Heart right ventricle (tissue), 16 donors: ENCODE measurements at regions not wholly inside any gene's neighbourhood (a gene's known extent, or its start where the extent isn't known, plus 50 kb on each side); places are given as distances from the start of the nearest gene placed in this dataset.
"Not testable (repeated sequence)": the region's sequence is repeated elsewhere in the genome, so short reads cannot be mapped to it uniquely, and the experiment has no call there.

Source experiments
- ATAC-seq, 8 donors: fragments of 200-7000 bp; cut with Tn5 transposase; one replicate each; pipeline ENCODE4 v1.9.1; 2020; ENCODE audit warnings: mild to moderate bottlenecking in 8 of 8, moderate library complexity in 8 of 8, moderate number of reproducible peaks in 1 of 8
- DNase-seq, 2 donors: peaks; one replicate each; pipeline ENCODE4 v3.0.0-alpha.2; 2020
- H3K27ac ChIP-seq, 10 donors: fragments of 200-600 bp; sonication (generic) in 2 of 10; one replicate each; pipeline versions ENCODE4 v1.5.0 to v1.8.0; 2020 to 2022; ENCODE audit warnings: mild to moderate bottlenecking in 3 of 10
- H3K27me3 ChIP-seq, 7 donors: fragments of 200-600 bp; one replicate each; pipeline ENCODE4 v1.8.0; 2021 to 2022; ENCODE audit warnings: mild to moderate bottlenecking in 2 of 7
- H3K36me3 ChIP-seq, 9 donors: fragments of 200-600 bp; sonication (generic) in 1 of 9; one replicate each; pipeline versions ENCODE4 v1.5.0 to v1.8.0; 2020 to 2022; ENCODE audit warnings: mild to moderate bottlenecking in 2 of 9
- H3K4me1 ChIP-seq, 9 donors: fragments of 200-600 bp; sonication (generic) in 1 of 9; one replicate each; pipeline versions ENCODE4 v1.5.0 to v1.8.0; 2020 to 2022; ENCODE audit warnings: mild to moderate bottlenecking in 4 of 9
- H3K4me3 ChIP-seq, 10 donors: fragments of 200-600 bp; sonication (generic) in 2 of 10; one replicate each; pipeline versions ENCODE4 v1.5.0 to v1.8.0; 2020 to 2022; ENCODE audit warnings: mild to moderate bottlenecking in 7 of 10, moderate library complexity in 2 of 10
- H3K9me3 ChIP-seq, 11 donors: fragments of 200-600 bp in 10 of 11; sonication (generic) in 2 of 11; one replicate each; pipeline versions ENCODE4 v1.5.0 to v1.8.0; 2013 to 2022; ENCODE audit warnings: mild to moderate bottlenecking in 2 of 11, control low read depth in 1 of 11, moderate library complexity in 1 of 11
- WGBS, 2 donors: extraction: QIAGEN DNeasy Blood & Tissue Kit; methylation state at CpG; one replicate each; pipeline ENCODE4 v1.1.7; 2013; ENCODE audit warnings: inconsistent platforms in 1 of 2; 5-methylcytosine and 5-hydroxymethylcytosine counted together
- intact Hi-C, 10 donors: fragments of 100-400 bp; cut with DNase I; formaldehyde crosslinking; loops; one replicate each; pipeline versions ENCODE4 v1.11.1 to v1.14.2; 2022
- TF ChIP-seq, protein P1 (sequence below), 9 donors: fragments of 200-600 bp; sonication (generic) in 2 of 9; IDR thresholded peaks; one replicate each; pipeline versions ENCODE4 v1.5.0 to v1.8.0; 2021 to 2022; ENCODE audit warnings: antibody characterized with exemption in 9 of 9, mild to moderate bottlenecking in 5 of 9, moderate library complexity in 1 of 9
- donor health status: Arrhythmogenic right ventricular cardiomyopathy.
- donor health status: ischemic (EF 13 %, LVEDD 7.1; RV severe dilation, severe dysfunction).
- donor health status: healthy with polysubstance abuse.
- donor health status: DM: no; HTN: yes; CAD: no.
- donor health status: DM: no; HTN: no; CAD: no.
- donor health status: ischemic (EF 25% LVEDD 6.9; RV normal size, moderate dysfunction).
- donor health status: ischemic (EF 25% LVEDD 5.7; RV mildly dilated, moderate dysfunction).
- donor health status: healthy.
- donor health status: DM: yes; HTN: yes; CAD: no.
- donor health status: Ischemic cardiomyopathy.
- donor health status: ischemic (EF 35%, LVEDD 5.7; RV mildly dilated, moderate dysfunction).
- donor health status: nonischemic (EF 11% LVEDD 7.7; RV severe dilation, severe dysfunction).
- donor health status: DM: yes; HTN: yes; CAD: no.
- donor health status: PGD.
- donor health status: ischemic (EF 29% LVEDD 5.4; RV normal size, mild dysfunction).
- donor health status: nonischemic (EF 23%, LVEDD 6.1; RV moderate dilation, normal function).

DNA sequence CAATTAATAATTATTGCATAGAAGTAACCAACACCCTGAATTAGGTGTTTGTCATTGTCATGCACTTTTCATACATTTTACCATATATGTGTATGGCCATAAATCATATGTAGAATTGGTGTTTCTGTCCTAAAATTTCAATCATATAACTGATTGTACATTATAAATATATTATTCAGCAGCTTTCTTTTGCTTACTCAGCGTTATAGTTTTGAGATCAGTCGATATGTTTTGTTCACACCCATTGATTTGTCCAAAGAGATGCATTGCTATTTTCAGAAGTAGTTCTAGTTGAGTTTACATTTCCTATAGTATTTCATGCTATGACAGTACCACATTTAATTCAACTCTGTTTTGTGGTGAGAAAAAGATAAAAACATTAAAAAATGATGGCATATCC is 50.5 kb upstream of the PARP4 start:
- intact Hi-C loops, result no loop called here
- WGBS, 2 donors, result 95% methylated on average over 2 of the region's 2 CpGs
- H3K4me3 ChIP-seq, result no peak overlapping the region
- no peaks in the 10 kb centered on the region for H3K36me3 ChIP-seq
- TF ChIP-seq, protein P1, sequence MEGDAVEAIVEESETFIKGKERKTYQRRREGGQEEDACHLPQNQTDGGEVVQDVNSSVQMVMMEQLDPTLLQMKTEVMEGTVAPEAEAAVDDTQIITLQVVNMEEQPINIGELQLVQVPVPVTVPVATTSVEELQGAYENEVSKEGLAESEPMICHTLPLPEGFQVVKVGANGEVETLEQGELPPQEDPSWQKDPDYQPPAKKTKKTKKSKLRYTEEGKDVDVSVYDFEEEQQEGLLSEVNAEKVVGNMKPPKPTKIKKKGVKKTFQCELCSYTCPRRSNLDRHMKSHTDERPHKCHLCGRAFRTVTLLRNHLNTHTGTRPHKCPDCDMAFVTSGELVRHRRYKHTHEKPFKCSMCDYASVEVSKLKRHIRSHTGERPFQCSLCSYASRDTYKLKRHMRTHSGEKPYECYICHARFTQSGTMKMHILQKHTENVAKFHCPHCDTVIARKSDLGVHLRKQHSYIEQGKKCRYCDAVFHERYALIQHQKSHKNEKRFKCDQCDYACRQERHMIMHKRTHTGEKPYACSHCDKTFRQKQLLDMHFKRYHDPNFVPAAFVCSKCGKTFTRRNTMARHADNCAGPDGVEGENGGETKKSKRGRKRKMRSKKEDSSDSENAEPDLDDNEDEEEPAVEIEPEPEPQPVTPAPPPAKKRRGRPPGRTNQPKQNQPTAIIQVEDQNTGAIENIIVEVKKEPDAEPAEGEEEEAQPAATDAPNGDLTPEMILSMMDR (IDR thresholded peaks at IDR 0.05), result no peak
- H3K9me3 ChIP-seq, result no peaks in the 10 kb centered on the region
- H3K4me1 ChIP-seq, result no peaks in the 10 kb centered on the region
- ATAC-seq (no peak), DNase-seq (no peak)
- H3K27me3 ChIP-seq, result peaks cover 0 to 4% (median 0%) of the 10 kb centered on the region in 7 donors
- H3K27ac ChIP-seq, result no peak overlapping the region

DNA sequence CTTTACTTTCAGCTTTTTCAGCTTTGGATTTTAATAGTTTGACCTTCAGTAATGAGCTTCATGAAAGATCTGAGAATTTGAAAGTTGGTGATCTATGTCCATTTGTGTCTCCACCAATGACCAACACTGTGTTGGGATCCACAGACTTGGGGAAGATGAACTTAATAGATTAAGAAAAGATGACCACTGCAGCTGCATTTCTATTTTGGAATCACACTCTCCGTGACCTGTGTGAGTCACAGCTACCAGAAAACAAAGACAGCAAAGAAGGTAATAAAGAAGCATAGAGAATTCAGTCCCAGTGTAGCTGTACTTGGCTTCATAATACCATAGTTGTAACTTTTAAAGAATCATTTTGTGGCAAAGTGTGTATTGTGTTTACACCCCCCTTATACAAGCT is 51.4 kb upstream of the PARP4 start:
- DNase-seq, H3K4me3 ChIP-seq, intact Hi-C loops, H3K9me3 ChIP-seq, H3K27me3 ChIP-seq, H3K36me3 ChIP-seq, H3K27ac ChIP-seq, H3K4me1 ChIP-seq, ATAC-seq: not testable (repeated sequence)
- WGBS, 2 donors, result 51 to 85% methylated on average over 1 of the region's 1 CpG

DNA sequence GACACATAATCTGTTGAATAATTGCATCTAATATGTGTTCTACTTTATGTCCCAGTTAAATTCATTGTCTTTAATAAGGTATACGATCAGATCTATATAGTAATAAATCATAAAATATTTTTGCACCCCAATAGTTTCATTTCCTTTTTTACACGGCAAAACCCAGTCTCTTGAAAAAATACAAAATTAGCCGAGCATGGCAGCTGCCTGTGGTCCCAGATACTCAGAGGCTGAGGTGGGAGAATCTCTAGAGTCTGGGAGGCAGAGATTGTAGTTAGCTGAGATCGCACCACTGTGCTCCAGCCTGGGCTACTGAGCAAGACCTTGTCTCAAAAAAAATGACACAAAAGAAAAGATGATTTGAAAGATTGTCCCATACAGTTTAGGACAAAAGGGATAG is 52.3 kb upstream of the PARP4 start:
- ATAC-seq, result no peak
- WGBS, 2 donors, result 84 to 88% methylated on average over 4 of the region's 4 CpGs
- intact Hi-C loops, result no loop called here
- Histone ChIP-seq H3K4me3 (no peak overlapping the region), H3K4me1 (no peaks in the 10 kb centered on the region), H3K27me3 (peaks cover 0 to 3% (median 0%) of the 10 kb centered on the region in 7 donors), H3K36me3 (no peaks in the 10 kb centered on the region), H3K9me3 (no peaks in the 10 kb centered on the region), H3K27ac (no peak overlapping the region)
- no peak for DNase-seq
- TF ChIP-seq, protein P1 (IDR thresholded peaks at IDR 0.05), result no peak

DNA sequence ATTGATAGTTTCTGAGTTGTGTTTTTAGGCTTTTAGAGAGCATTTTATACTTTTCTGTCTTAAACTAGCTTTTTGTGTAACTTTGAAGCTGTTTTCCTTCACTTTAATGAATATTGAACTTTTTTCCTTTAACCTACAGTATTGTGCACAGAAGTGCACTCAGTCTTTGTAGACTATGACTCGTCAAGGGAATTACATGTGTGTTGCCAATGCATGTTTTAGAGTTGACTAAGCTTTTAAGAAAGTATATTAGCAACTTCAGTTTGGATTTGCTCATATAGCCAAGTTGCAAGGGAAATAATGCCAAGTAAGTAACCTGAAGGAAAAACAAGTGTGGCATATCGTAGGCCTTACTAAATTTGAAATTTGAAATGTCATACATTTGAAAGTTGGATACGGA is 55.0 kb upstream of the PARP4 start:
- H3K4me3 ChIP-seq, H3K27ac ChIP-seq, H3K27me3 ChIP-seq, ATAC-seq, intact Hi-C loops, H3K4me1 ChIP-seq, DNase-seq, H3K36me3 ChIP-seq, H3K9me3 ChIP-seq: not testable (repeated sequence)
- WGBS, 2 donors, result 94 to 96% methylated on average over 3 of the region's 3 CpGs

DNA sequence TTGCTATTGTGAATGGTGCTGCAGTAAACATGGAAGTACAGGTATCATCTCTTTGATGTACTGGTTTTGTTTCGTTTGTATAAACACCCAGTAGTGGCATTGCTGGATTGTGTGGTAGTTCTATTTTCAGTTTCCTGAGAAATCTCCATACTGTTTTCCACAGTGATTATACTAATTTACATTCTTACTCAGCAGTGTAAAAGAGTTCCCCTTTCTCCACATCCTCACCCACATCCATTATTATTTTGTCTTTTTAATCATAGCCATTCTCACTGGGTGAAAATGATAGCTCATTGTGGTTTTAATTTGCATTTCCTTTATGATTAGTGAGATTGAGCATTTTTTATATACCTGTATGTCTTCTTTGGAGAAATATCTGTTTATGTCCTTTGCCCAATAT is 62.3 kb upstream of the PARP4 start:
- no peak for ATAC-seq
- Histone ChIP-seq H3K36me3 (no peaks in the 10 kb centered on the region), H3K4me1 (no peaks in the 10 kb centered on the region), H3K4me3 (no peak overlapping the region), H3K27me3 (peaks cover 0 to 7% (median 0%) of the 10 kb centered on the region in 7 donors), H3K9me3 (peaks cover 0 to 15% (median 0%) of the 10 kb centered on the region in 11 donors), H3K27ac (no peak overlapping the region)
- DNase-seq, result no peak
- 66 to 85% methylated on average over 1 of the region's 1 CpG for WGBS, 2 donors
- intact Hi-C loops, result loop anchor here in 4 of 10 donors (10.0 kb wide), 1 partner anchor 100 kb away; no protein-coding TSS in a partner anchor
- TF ChIP-seq, protein P1 (IDR thresholded peaks at IDR 0.05), result no peak
